ENCODE measurements at regions not wholly inside any gene's neighbourhood (a gene's known extent, or its start where the extent isn't known, plus 50 kb on each side); places are given as distances from the start of the nearest gene placed in this dataset.

DNA sequence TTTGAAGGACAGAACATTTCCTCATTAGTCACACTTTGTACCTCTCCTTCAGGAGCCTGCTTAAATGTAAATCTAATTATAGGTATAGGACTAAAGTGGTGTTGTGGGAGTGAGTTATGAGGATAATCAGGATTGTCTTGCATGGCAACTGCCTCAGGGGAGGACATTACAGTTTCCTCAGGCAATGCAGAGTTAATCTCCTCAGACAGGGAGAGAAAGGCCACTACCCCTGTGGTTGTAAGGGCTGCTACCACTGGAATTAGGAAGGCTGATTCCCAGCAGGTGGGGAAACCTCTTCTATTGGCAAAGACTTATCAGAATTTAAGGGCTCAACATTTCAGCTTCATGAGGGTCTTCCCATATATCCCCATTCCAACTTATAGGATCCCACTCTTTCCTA, 286.8 kb upstream of the PBX1 start:
- FAIRE-seq = no peak
- Histone ChIP-seq H3K9ac (ENCODE audit: insufficient read depth in 1 of 2, low read depth in 2 of 2, low read length in 2 of 2) (no peak overlapping the region), H4K20me1 (replicated peaks; ENCODE audit: control insufficient read depth, insufficient read depth, low read length) (no peaks in the 10 kb centered on the region), H3K4me3 (no peak overlapping the region), H3K4me2 (ENCODE audit: insufficient read depth, low read length) (no peak overlapping the region), H3K4me1 (replicated peaks in 1 of 2; ENCODE audit: control insufficient read depth in 2 of 2, insufficient read depth in 2 of 2, low read length in 2 of 2) (no peaks in the 10 kb centered on the region), H3K79me2 (ENCODE audit: control insufficient read depth, insufficient read depth, low read length) (no peaks in the 10 kb centered on the region), H3K27me3 (ENCODE audit: control insufficient read depth in 2 of 2, insufficient read depth in 2 of 2, low read length in 2 of 2) (no peaks in the 10 kb centered on the region), H3K27ac (ENCODE audit: extremely low read depth, low read depth, low read length) (no peak overlapping the region), H3K36me3 (ENCODE audit: control insufficient read depth, insufficient read depth, low read length) (no peaks in the 10 kb centered on the region), H3K9me3 (replicated peaks; ENCODE audit: control insufficient read depth, insufficient read depth, low read depth, low read length) (no peaks in the 10 kb centered on the region), H3K9me1 (ENCODE audit: control insufficient read depth, insufficient read depth, low read length) (no peaks in the 10 kb centered on the region), H2AFZ (ENCODE audit: low read depth, low read length) (no peak overlapping the region)
- no peak for TF ChIP-seq SAFB2 (IDR thresholded peaks at IDR 0.05; ENCODE audit: borderline replicate concordance, low read depth, low read length, severe bottlenecking)
- no peak for TF ChIP-seq CCAR2 (IDR thresholded peaks at IDR 0.05; ENCODE audit: low read depth, low read length)
- TF ChIP-seq MCM2 (IDR thresholded peaks at IDR 0.05; ENCODE audit: low read depth) = no peak
- TF ChIP-seq ZKSCAN1 (IDR thresholded peaks at IDR 0.05; ENCODE audit: low read depth, low read length) = no peak
- TF ChIP-seq ZSCAN29 (IDR thresholded peaks at IDR 0.05) = no peak
- no peak for TF ChIP-seq ZNF764 (CRISPR knock-in tag; IDR thresholded peaks at IDR 0.05; ENCODE audit: low read depth)
- TF ChIP-seq EP300 (IDR thresholded peaks at IDR 0.05; ENCODE audit: low read length) = no peak
- TF ChIP-seq FOSL1 (tag; conservative IDR thresholded peaks at IDR 0.05) = no peak
- no peak for TF ChIP-seq ZNF121 (CRISPR knock-in tag; conservative IDR thresholded peaks at IDR 0.05)
- no peak for TF ChIP-seq ZNF316 (IDR thresholded peaks at IDR 0.05)
- no peak for TF ChIP-seq STAG1 (CRISPR knock-in tag; IDR thresholded peaks at IDR 0.05; ENCODE audit: borderline replicate concordance)
- TF ChIP-seq DIDO1 (tag; IDR thresholded peaks at IDR 0.05; ENCODE audit: low read depth) = no peak
- TF ChIP-seq BHLHE40 (IDR thresholded peaks at IDR 0.05; ENCODE audit: low read length) = no peak
- TF ChIP-seq, protein P1, sequence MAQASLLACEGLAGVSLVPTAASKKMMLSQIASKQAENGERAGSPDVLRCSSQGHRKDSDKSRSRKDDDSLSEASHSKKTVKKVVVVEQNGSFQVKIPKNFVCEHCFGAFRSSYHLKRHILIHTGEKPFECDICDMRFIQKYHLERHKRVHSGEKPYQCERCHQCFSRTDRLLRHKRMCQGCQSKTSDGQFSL (CRISPR knock-in tag; IDR thresholded peaks at IDR 0.05) = no peak
- TF ChIP-seq, protein P1 (tag; IDR thresholded peaks at IDR 0.05) = no peak
- no peak for TF ChIP-seq ZNF41 (CRISPR knock-in tag; conservative IDR thresholded peaks at IDR 0.05)
- TF ChIP-seq, protein P2, sequence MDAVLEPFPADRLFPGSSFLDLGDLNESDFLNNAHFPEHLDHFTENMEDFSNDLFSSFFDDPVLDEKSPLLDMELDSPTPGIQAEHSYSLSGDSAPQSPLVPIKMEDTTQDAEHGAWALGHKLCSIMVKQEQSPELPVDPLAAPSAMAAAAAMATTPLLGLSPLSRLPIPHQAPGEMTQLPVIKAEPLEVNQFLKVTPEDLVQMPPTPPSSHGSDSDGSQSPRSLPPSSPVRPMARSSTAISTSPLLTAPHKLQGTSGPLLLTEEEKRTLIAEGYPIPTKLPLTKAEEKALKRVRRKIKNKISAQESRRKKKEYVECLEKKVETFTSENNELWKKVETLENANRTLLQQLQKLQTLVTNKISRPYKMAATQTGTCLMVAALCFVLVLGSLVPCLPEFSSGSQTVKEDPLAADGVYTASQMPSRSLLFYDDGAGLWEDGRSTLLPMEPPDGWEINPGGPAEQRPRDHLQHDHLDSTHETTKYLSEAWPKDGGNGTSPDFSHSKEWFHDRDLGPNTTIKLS (IDR thresholded peaks at IDR 0.05; ENCODE audit: borderline replicate concordance, low read depth) = no peak
- no peak for TF ChIP-seq ZNF77 (CRISPR knock-in tag; IDR thresholded peaks at IDR 0.05)
- TF ChIP-seq HDGF (IDR thresholded peaks at IDR 0.05) = no peak
- TF ChIP-seq TCF7 (IDR thresholded peaks at IDR 0.05; ENCODE audit: borderline replicate concordance) = no peak
- intact Hi-C loops (cut with micrococcal nuclease) = no loop called here
- no TSS peak for BruUV-seq (replicated peaks)
- DNase-seq (ENCODE audit: extremely low read depth in 1 of 4, low spot score in 3 of 4) = no peak
- POLR2A ChIA-PET = no interaction called here
- ATAC-seq = no peak
- CTCF ChIA-PET (ENCODE audit: low intra/inter-chr PET ratio) = no interaction called here
- in situ Hi-C loops (cut with MboI) = no loop called here

Measured in K562 (cell line).